Activated CD8-positive, alpha-beta memory T cell treated with anti-CD3 and anti-CD28 coated beads for 48 hours (primary cell): ENCODE measurements at regions not wholly inside any gene's neighbourhood (a gene's known extent, or its start where the extent isn't known, plus 50 kb on each side); places are given as distances from the start of the nearest gene placed in this dataset.

Source experiments
- DNase-seq, 3 experiments: peaks; one replicate each; pipeline ENCODE4 v3.0.0-alpha.2; 2020; ENCODE audit warnings: low read depth in 2 of 3, low spot score in 2 of 3

GRCh38 chr9:71590362-71590761 lies 178.0 kb downstream of the CEMIP2 start:
- DNase-seq = no peak

GRCh38 chr9:71589612-71590011 lies 178.7 kb downstream of the CEMIP2 start:
- DNase-seq = no peak

GRCh38 chr9:71587576-71588362 lies 180.5 kb downstream of the CEMIP2 start:
- no peak for DNase-seq

GRCh38 chr9:71583792-71584191 lies 184.5 kb downstream of the CEMIP2 start:
- no peak for DNase-seq

- DNase-seq = no peak
Measured at GRCh38 chr9:71582347-71582746, 186.0 kb downstream of the CEMIP2 start.

- no peak for DNase-seq
Measured at GRCh38 chr9:71581101-71581500, 187.2 kb downstream of the CEMIP2 start.

- no peak for DNase-seq
Measured at GRCh38 chr9:71571186-71571585, 197.1 kb downstream of the CEMIP2 start.

- no peak for DNase-seq
Measured at GRCh38 chr9:71567890-71568289, 200.4 kb downstream of the CEMIP2 start.

- DNase-seq = no peak
Measured at GRCh38 chr9:71562140-71562539, 206.2 kb downstream of the CEMIP2 start.

GRCh38 chr9:71557310-71557709 lies 211.0 kb downstream of the CEMIP2 start:
- DNase-seq = no peak

GRCh38 chr9:71552480-71552879 lies 215.8 kb downstream of the CEMIP2 start:
- DNase-seq = no peak

GRCh38 chr9:71549023-71549422 lies 219.3 kb downstream of the CEMIP2 start:
- DNase-seq = no peak

GRCh38 chr9:71544464-71544863 lies 223.8 kb downstream of the CEMIP2 start:
- no peak for DNase-seq

GRCh38 chr9:71541436-71541835 lies 226.9 kb downstream of the CEMIP2 start:
- no peak for DNase-seq

- no peak for DNase-seq
Measured at GRCh38 chr9:71524996-71525580, 243.2 kb downstream of the CEMIP2 start.

- DNase-seq = no peak
Measured at GRCh38 chr9:71524516-71524915, 243.8 kb downstream of the CEMIP2 start.

GRCh38 chr9:71521132-71521531 lies 247.2 kb downstream of the CEMIP2 start:
- no peak for DNase-seq

- DNase-seq = no peak
Measured at GRCh38 chr9:71519098-71519696, 249.1 kb downstream of the CEMIP2 start.

GRCh38 chr9:71518045-71518827 lies 250.1 kb downstream of the CEMIP2 start:
- DNase-seq = no peak

- no peak for DNase-seq
Measured at GRCh38 chr9:71515626-71516025, 252.7 kb downstream of the CEMIP2 start.

GRCh38 chr9:71515107-71515506 lies 253.2 kb downstream of the CEMIP2 start:
- DNase-seq = no peak
